HG03571 (cell line): ENCODE measurements at regions not wholly inside any gene's neighbourhood (a gene's known extent, or its start where the extent isn't known, plus 50 kb on each side); places are given as distances from the start of the nearest gene placed in this dataset.

Source experiments
- ATAC-seq: cut with Tn5 transposase; IDR thresholded peaks from one replicate; pipeline ENCODE4 v1.9.1; 2021; ENCODE audit not compliant: unreplicated experiment

GRCh38 chr2:103103678-103104077 is 341.8 kb downstream of the TMEM182 start:
- no peak for ATAC-seq

GRCh38 chr2:103119352-103119751 is 357.5 kb downstream of the TMEM182 start:
- ATAC-seq = no peak

- ATAC-seq = no peak
These were observed 359.3 kb downstream of the TMEM182 start for GRCh38 chr2:103121106-103121505.

GRCh38 chr2:103123516-103123915 is 361.7 kb downstream of the TMEM182 start:
- ATAC-seq = no peak

GRCh38 chr2:103130857-103131256 is 369.0 kb downstream of the TMEM182 start:
- no peak for ATAC-seq

- peak; percentile 84 for ATAC-seq
These were observed 370.8 kb downstream of the TMEM182 start for GRCh38 chr2:103132536-103133217.

- no peak for ATAC-seq
These were observed 373.8 kb downstream of the TMEM182 start for GRCh38 chr2:103135679-103136078.

- ATAC-seq = peak; percentile 70
These were observed 376.5 kb downstream of the TMEM182 start for GRCh38 chr2:103138123-103138901.

DNA sequence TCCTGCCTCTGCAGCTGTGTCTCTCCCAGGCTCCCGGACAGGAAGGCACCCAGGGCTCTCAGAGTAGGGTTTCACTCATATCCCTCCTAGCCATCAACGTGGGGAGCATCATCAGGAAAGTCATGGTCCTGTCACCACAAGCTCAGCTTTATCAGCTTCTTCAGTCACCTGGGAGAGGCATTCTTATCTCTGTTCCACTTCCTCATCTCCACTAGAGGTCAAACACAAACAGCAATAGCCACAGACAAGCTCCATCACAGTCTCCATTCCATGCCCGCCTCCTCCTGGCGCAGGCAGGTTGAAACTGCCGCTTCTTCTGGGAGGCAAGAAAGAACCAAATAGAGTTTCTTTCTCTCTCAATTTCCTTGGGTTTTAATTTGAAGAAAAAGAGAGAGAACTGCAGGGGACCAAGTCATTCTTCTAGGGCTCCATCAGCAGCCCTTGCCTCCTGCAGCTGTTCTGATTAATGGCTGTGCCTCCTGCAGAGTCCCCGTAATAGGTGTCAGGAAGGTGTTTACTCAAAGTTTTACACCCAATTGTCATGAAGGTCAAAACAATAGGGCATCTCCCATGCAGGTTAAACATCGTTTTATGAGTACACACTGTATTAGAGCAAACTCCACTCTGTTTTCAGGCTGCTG is 377.9 kb downstream of the TMEM182 start:
- no peak for ATAC-seq

DNA sequence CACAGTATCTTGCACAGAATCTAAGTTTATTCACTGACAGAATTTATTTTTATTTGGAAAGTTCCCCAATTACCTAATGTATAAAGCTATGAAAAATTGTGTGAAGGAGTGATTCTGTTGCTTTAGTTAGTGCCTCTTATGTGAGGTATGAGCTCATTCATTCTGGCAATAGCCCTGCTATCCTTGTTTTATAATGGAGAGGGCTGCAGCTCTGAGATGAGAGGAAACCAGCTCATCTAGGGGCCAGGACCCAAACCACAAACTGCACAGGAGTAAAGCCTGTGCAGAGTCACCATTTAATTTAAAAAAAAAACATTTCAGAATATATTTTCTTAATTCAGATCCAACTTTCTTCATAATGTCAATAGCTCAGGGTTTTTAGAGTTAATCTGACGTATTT is 383.0 kb downstream of the TMEM182 start:
- ATAC-seq = no peak

DNA sequence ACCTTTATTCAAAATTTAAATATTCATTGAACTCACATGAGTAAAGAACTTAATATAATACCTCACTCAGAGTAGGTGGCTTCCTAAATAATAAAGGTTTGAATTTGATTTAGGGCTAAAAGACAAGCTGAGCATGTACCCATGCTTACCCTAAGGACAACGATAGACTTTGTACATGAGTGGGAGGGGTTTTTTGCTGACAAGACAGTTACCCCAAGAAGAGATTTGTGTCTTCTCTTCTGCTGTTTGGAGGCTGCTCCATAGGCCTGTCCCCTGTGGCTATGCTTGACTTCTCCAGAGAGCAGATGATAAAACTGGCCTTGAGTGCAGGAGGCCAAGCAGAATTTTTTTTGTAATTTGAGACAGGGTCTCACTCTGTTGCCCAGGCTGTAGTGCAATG is 383.9 kb downstream of the TMEM182 start:
- ATAC-seq = no peak

- no peak for ATAC-seq
These were observed 389.2 kb downstream of the TMEM182 start for GRCh38 chr2:103151046-103151445.

- no peak for ATAC-seq
These were observed 390.7 kb downstream of the TMEM182 start for GRCh38 chr2:103152556-103152955.

- ATAC-seq = no peak
These were observed 391.9 kb downstream of the TMEM182 start for GRCh38 chr2:103153580-103154284.

DNA sequence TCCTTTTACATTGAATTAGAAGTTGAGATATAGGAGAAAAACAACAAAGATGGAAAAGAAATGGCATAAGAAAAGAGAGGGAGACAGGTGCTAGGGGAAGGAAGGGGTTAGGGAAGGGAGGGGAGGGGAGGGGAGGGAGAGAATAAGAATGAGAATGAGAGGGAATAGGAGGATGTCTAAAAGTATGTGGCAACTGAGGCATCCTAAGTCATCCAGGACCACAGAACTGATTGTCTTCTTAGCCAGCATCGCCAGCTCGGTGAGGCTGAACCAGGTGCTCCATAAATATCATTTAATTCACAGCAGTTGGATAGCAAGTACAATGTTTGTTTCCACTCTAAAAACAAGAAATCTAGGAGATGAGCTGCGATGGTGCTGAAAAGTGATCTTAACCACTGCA is 393.5 kb downstream of the TMEM182 start:
- no peak for ATAC-seq

DNA sequence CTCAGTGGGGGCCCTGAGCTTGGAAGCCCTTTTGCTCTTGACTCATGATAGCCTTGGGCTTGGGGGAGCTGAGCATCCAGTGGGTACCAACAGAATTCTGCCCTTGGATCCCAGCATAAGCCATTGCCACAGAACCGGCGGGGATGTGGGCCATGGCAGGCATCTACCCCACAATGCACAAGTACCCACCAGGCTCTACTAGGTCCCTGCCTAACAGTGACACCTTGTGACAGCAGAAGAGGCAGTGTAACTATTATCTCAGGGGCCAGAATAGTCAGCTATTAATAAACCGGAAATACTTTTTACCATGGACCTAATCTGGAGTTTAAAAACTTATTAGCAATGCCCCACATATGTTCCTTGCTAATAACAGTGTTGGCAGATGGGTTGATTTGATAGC is 397.2 kb downstream of the TMEM182 start:
- ATAC-seq = no peak

- ATAC-seq = no peak
These were observed 399.8 kb downstream of the TMEM182 start for GRCh38 chr2:103161456-103162289.

- no peak for ATAC-seq
These were observed 402.9 kb downstream of the TMEM182 start for GRCh38 chr2:103164748-103165147.

GRCh38 chr2:103165836-103166235 is 404.0 kb downstream of the TMEM182 start:
- ATAC-seq = no peak

DNA sequence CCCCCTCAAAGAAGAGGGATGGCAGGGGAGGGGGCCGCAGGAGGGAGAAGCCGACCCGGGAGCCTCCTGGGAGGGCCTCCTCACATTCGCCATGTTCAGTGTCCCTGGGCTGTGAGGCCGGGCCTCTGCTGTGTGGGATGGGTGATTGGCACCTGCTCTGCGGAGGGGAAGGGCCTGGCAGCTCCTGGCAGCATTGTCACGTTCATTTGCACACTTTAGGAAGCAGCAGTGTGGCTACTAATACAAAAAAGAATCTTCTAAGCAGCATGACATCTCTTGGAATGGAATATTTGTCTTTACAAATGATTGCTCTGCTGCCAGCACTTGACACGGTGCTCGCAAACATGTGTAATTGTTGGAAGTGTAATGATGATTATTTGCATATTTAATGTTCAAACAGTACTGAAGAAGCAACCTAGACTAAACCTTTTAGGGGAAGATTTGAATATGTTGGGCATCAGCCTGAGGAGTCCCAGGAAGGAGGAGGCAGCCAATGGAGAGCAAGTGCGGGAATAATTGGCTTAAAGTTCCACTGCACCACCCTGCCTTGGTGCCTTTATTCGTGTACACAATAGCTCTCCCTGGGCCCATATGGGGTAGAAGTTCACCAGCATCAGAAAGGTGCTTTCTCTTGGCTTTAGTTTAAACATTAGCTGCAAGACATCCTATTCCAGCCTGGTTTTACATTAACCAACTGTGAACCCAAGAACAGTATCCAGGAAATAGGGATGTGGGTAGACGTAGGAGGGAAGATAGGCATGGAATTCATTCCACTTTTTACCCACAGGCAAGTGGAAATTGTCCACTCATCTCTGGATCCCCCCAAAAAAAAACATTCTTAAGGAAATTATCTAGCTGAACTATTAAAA is 404.9 kb downstream of the TMEM182 start:
- ATAC-seq = no peak
